WTC11 (cell line): ENCODE measurements at regions not wholly inside any gene's neighbourhood (a gene's known extent, or its start where the extent isn't known, plus 50 kb on each side); places are given as distances from the start of the nearest gene placed in this dataset.

Experiments
- ATAC-seq: fragments of 200-7000 bp; cut with Tn5 transposase; 2 replicates; pipeline ENCODE4 v1.10.0; 2021; ENCODE audit warnings: mild to moderate bottlenecking, moderate library complexity
- CTCF ChIA-PET: fragments of 300-600 bp; sonication (Branson Sonifier 250); formaldehyde crosslinking; loops from one replicate; lab custom pipeline; 2021; ENCODE audit warnings: antibody characterized with exemption; lab: Charles Lee
- POLR2A ChIA-PET: fragments of 350-600 bp; sonication (Branson Sonifier 250); formaldehyde crosslinking; loops from one replicate; lab custom pipeline; 2021; ENCODE audit warnings: antibody characterized with exemption; lab: Charles Lee
- DNase-seq: peaks from one replicate; pipeline ENCODE4 v3.0.0; 2021; ENCODE audit warnings: low spot score
- H3K27ac Mint-ChIP-seq: 2 replicates; pipeline ENCODE4 v1.8.0; 2021; ENCODE audit warnings: mixed read lengths
- H3K27me3 Mint-ChIP-seq: 2 replicates; pipeline ENCODE4 v1.8.0; 2021; ENCODE audit warnings: low read depth, mild to moderate bottlenecking, moderate library complexity, mixed read lengths
- H3K36me3 Mint-ChIP-seq: 2 replicates; pipeline ENCODE4 v1.8.0; 2021; ENCODE audit warnings: mixed read lengths
- H3K4me1 Mint-ChIP-seq: 2 replicates; pipeline ENCODE4 v1.8.0; 2022; ENCODE audit warnings: mixed read lengths
- H3K4me3 Mint-ChIP-seq: 2 replicates; pipeline ENCODE4 v1.8.0; 2021; ENCODE audit warnings: mild to moderate bottlenecking, moderate library complexity, mixed read lengths
- H3K9me3 Mint-ChIP-seq: 2 replicates; pipeline ENCODE4 v1.8.0; 2021; ENCODE audit warnings: mixed read lengths
- FOXJ3 ChIP-seq: sonication (generic); formaldehyde crosslinking; IDR thresholded peaks from 2 replicates; pipeline ENCODE4 v1.9.0; 2021; ENCODE audit warnings: missing genetic modification reagents, mild to moderate bottlenecking, borderline replicate concordance
- FOXK1 ChIP-seq: sonication (generic); formaldehyde crosslinking; IDR thresholded peaks from 2 replicates; pipeline ENCODE4 v1.8.0; 2022; ENCODE audit warnings: mild to moderate bottlenecking, moderate library complexity, missing genetic modification reagents
- GABPB1 ChIP-seq: sonication (generic); formaldehyde crosslinking; IDR thresholded peaks from 2 replicates; pipeline ENCODE4 v1.8.1; 2023; ENCODE audit warnings: mild to moderate bottlenecking, missing genetic modification reagents
- KAT7 ChIP-seq: sonication (generic); formaldehyde crosslinking; IDR thresholded peaks from 2 replicates; pipeline ENCODE4 v1.8.1; 2023; ENCODE audit warnings: missing genetic modification reagents, mild to moderate bottlenecking, borderline replicate concordance
- NFYB ChIP-seq: sonication (generic); formaldehyde crosslinking; conservative IDR thresholded peaks from 2 replicates; pipeline ENCODE4 v1.8.0; 2022; ENCODE audit warnings: low read depth, missing genetic modification reagents
- NR3C1 ChIP-seq: sonication (generic); formaldehyde crosslinking; conservative IDR thresholded peaks from 2 replicates; pipeline ENCODE4 v1.8.1; 2023; ENCODE audit warnings: low read depth, mild to moderate bottlenecking, missing genetic modification reagents
- OVOL2 ChIP-seq: fragments of 250-450 bp; sonication (Bioruptor Pico); IDR thresholded peaks from 2 replicates; pipeline ENCODE4 v1.9.0; 2021; ENCODE audit warnings: mild to moderate bottlenecking, borderline replicate concordance
- RORB ChIP-seq: fragments of 250-450 bp; sonication (Bioruptor Pico); IDR thresholded peaks from 2 replicates; pipeline ENCODE4 v1.9.0; 2021; ENCODE audit warnings: mild to moderate bottlenecking
- SMAD3 ChIP-seq: sonication (generic); formaldehyde crosslinking; IDR thresholded peaks from 2 replicates; pipeline ENCODE4 v1.8.0; 2022; ENCODE audit warnings: missing genetic modification reagents, mild to moderate bottlenecking, borderline replicate concordance
- TCF7 ChIP-seq: sonication (generic); formaldehyde crosslinking; IDR thresholded peaks from 2 replicates; pipeline ENCODE4 v1.8.0; 2022; ENCODE audit warnings: mild to moderate bottlenecking, low read depth, missing genetic modification reagents, moderate library complexity
- TEAD1 ChIP-seq: sonication (generic); formaldehyde crosslinking; IDR thresholded peaks from 2 replicates; pipeline ENCODE4 v1.8.0; 2022; ENCODE audit warnings: mild to moderate bottlenecking, missing genetic modification reagents
- TF ChIP-seq, protein P1 (sequence below): sonication (generic); formaldehyde crosslinking; IDR thresholded peaks from 2 replicates; pipeline ENCODE4 v1.8.0; 2022; ENCODE audit warnings: mild to moderate bottlenecking, missing genetic modification reagents
- TF ChIP-seq, protein P2 (sequence below): sonication (generic); formaldehyde crosslinking; IDR thresholded peaks from 2 replicates; pipeline ENCODE4 v1.8.1; 2023; ENCODE audit warnings: mild to moderate bottlenecking, missing genetic modification reagents, borderline replicate concordance
- TF ChIP-seq, protein P3 (sequence below): fragments of 250-450 bp; sonication (Bioruptor Pico); IDR thresholded peaks from 2 replicates; pipeline ENCODE4 v1.9.0; 2021; ENCODE audit warnings: mild to moderate bottlenecking
- TF ChIP-seq, protein P4 (sequence below): sonication (generic); formaldehyde crosslinking; IDR thresholded peaks from 2 replicates; pipeline ENCODE4 v1.8.0; 2023; ENCODE audit warnings: missing genetic modification reagents, mild to moderate bottlenecking, borderline replicate concordance
- TF ChIP-seq, protein P5 (sequence below): sonication (generic); formaldehyde crosslinking; IDR thresholded peaks from 2 replicates; pipeline ENCODE4 v1.8.0; 2022; ENCODE audit warnings: mild to moderate bottlenecking, missing genetic modification reagents
- TF ChIP-seq, protein P6 (sequence below): sonication (generic); formaldehyde crosslinking; IDR thresholded peaks from 2 replicates; pipeline ENCODE4 v1.8.1; 2022; ENCODE audit warnings: low read depth, mild to moderate bottlenecking, moderate library complexity, missing genetic modification reagents, borderline replicate concordance
- TF ChIP-seq, protein P7 (sequence below): sonication (generic); formaldehyde crosslinking; IDR thresholded peaks from 2 replicates; pipeline ENCODE4 v1.8.1; 2023; ENCODE audit warnings: mild to moderate bottlenecking, moderate library complexity, missing genetic modification reagents

DNA sequence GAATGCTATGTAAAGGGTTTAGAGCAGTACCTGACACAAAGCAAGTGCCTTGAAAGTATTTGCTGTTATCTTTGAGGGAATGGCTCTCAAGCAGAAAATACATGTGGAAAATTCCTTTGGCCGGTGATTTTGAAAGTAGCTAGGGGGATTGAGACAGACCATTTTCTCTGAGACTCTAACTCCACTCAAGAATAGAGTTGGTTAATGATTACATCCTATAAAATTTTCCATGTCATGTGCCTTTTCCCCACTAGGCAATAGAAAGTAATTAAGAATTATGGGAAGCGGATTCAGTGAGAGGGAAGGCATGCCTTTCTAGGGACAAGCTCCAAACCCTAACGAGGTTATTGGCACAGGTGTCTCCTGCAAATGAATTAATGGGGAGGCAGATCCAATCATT lies 276.0 kb downstream of the GPATCH2 start:
- TF ChIP-seq OVOL2 (no peak), FOXK1 (CRISPR knock-in tag) (no peak), NR3C1 (no peak), KAT7 (no peak), FOXJ3 (CRISPR knock-in tag) (no peak), RORB (CRISPR knock-in tag) (no peak), GABPB1 (no peak), NFYB (CRISPR knock-in tag) (no peak), TEAD1 (CRISPR knock-in tag) (no peak), TCF7 (no peak), SMAD3 (no peak)
- TF ChIP-seq, protein P1, sequence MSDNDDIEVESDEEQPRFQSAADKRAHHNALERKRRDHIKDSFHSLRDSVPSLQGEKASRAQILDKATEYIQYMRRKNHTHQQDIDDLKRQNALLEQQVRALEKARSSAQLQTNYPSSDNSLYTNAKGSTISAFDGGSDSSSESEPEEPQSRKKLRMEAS (CRISPR knock-in tag) = no peak
- TF ChIP-seq, protein P2, sequence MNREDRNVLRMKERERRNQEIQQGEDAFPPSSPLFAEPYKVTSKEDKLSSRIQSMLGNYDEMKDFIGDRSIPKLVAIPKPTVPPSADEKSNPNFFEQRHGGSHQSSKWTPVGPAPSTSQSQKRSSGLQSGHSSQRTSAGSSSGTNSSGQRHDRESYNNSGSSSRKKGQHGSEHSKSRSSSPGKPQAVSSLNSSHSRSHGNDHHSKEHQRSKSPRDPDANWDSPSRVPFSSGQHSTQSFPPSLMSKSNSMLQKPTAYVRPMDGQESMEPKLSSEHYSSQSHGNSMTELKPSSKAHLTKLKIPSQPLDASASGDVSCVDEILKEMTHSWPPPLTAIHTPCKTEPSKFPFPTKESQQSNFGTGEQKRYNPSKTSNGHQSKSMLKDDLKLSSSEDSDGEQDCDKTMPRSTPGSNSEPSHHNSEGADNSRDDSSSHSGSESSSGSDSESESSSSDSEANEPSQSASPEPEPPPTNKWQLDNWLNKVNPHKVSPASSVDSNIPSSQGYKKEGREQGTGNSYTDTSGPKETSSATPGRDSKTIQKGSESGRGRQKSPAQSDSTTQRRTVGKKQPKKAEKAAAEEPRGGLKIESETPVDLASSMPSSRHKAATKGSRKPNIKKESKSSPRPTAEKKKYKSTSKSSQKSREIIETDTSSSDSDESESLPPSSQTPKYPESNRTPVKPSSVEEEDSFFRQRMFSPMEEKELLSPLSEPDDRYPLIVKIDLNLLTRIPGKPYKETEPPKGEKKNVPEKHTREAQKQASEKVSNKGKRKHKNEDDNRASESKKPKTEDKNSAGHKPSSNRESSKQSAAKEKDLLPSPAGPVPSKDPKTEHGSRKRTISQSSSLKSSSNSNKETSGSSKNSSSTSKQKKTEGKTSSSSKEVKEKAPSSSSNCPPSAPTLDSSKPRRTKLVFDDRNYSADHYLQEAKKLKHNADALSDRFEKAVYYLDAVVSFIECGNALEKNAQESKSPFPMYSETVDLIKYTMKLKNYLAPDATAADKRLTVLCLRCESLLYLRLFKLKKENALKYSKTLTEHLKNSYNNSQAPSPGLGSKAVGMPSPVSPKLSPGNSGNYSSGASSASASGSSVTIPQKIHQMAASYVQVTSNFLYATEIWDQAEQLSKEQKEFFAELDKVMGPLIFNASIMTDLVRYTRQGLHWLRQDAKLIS (CRISPR knock-in tag) = no peak
- TF ChIP-seq, protein P3, sequence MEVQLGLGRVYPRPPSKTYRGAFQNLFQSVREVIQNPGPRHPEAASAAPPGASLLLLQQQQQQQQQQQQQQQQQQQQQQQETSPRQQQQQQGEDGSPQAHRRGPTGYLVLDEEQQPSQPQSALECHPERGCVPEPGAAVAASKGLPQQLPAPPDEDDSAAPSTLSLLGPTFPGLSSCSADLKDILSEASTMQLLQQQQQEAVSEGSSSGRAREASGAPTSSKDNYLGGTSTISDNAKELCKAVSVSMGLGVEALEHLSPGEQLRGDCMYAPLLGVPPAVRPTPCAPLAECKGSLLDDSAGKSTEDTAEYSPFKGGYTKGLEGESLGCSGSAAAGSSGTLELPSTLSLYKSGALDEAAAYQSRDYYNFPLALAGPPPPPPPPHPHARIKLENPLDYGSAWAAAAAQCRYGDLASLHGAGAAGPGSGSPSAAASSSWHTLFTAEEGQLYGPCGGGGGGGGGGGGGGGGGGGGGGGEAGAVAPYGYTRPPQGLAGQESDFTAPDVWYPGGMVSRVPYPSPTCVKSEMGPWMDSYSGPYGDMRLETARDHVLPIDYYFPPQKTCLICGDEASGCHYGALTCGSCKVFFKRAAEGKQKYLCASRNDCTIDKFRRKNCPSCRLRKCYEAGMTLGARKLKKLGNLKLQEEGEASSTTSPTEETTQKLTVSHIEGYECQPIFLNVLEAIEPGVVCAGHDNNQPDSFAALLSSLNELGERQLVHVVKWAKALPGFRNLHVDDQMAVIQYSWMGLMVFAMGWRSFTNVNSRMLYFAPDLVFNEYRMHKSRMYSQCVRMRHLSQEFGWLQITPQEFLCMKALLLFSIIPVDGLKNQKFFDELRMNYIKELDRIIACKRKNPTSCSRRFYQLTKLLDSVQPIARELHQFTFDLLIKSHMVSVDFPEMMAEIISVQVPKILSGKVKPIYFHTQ = no peak
- TF ChIP-seq, protein P4, sequence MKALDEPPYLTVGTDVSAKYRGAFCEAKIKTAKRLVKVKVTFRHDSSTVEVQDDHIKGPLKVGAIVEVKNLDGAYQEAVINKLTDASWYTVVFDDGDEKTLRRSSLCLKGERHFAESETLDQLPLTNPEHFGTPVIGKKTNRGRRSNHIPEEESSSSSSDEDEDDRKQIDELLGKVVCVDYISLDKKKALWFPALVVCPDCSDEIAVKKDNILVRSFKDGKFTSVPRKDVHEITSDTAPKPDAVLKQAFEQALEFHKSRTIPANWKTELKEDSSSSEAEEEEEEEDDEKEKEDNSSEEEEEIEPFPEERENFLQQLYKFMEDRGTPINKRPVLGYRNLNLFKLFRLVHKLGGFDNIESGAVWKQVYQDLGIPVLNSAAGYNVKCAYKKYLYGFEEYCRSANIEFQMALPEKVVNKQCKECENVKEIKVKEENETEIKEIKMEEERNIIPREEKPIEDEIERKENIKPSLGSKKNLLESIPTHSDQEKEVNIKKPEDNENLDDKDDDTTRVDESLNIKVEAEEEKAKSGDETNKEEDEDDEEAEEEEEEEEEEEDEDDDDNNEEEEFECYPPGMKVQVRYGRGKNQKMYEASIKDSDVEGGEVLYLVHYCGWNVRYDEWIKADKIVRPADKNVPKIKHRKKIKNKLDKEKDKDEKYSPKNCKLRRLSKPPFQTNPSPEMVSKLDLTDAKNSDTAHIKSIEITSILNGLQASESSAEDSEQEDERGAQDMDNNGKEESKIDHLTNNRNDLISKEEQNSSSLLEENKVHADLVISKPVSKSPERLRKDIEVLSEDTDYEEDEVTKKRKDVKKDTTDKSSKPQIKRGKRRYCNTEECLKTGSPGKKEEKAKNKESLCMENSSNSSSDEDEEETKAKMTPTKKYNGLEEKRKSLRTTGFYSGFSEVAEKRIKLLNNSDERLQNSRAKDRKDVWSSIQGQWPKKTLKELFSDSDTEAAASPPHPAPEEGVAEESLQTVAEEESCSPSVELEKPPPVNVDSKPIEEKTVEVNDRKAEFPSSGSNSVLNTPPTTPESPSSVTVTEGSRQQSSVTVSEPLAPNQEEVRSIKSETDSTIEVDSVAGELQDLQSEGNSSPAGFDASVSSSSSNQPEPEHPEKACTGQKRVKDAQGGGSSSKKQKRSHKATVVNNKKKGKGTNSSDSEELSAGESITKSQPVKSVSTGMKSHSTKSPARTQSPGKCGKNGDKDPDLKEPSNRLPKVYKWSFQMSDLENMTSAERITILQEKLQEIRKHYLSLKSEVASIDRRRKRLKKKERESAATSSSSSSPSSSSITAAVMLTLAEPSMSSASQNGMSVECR = no peak
- TF ChIP-seq, protein P5, sequence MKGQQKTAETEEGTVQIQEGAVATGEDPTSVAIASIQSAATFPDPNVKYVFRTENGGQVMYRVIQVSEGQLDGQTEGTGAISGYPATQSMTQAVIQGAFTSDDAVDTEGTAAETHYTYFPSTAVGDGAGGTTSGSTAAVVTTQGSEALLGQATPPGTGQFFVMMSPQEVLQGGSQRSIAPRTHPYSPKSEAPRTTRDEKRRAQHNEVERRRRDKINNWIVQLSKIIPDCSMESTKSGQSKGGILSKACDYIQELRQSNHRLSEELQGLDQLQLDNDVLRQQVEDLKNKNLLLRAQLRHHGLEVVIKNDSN (CRISPR knock-in tag) = no peak
- TF ChIP-seq, protein P6, sequence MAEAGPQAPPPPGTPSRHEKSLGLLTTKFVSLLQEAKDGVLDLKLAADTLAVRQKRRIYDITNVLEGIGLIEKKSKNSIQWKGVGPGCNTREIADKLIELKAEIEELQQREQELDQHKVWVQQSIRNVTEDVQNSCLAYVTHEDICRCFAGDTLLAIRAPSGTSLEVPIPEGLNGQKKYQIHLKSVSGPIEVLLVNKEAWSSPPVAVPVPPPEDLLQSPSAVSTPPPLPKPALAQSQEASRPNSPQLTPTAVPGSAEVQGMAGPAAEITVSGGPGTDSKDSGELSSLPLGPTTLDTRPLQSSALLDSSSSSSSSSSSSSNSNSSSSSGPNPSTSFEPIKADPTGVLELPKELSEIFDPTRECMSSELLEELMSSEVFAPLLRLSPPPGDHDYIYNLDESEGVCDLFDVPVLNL = no peak
- TF ChIP-seq, protein P7, sequence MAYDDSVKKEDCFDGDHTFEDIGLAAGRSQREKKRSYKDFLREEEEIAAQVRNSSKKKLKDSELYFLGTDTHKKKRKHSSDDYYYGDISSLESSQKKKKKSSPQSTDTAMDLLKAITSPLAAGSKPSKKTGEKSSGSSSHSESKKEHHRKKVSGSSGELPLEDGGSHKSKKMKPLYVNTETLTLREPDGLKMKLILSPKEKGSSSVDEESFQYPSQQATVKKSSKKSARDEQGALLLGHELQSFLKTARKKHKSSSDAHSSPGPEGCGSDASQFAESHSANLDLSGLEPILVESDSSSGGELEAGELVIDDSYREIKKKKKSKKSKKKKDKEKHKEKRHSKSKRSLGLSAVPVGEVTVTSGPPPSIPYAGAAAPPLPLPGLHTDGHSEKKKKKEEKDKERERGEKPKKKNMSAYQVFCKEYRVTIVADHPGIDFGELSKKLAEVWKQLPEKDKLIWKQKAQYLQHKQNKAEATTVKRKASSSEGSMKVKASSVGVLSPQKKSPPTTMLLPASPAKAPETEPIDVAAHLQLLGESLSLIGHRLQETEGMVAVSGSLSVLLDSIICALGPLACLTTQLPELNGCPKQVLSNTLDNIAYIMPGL (CRISPR knock-in tag) = no peak
- POLR2A ChIA-PET = no interaction called here
- Mint-ChIP-seq H3K9me3 (no peaks in the 10 kb centered on the region), H3K4me3 (no peak overlapping the region), H3K36me3 (no peaks in the 10 kb centered on the region), H3K27me3 (peaks cover 4% of the 10 kb centered on the region), H3K27ac (no peak overlapping the region), H3K4me1 (no peaks in the 10 kb centered on the region)
- no peak for ATAC-seq
- CTCF ChIA-PET = no interaction called here
- DNase-seq = no peak
